PFSK-1 (cell line): ENCODE measurements at regions not wholly inside any gene's neighbourhood (a gene's known extent, or its start where the extent isn't known, plus 50 kb on each side); places are given as distances from the start of the nearest gene placed in this dataset.

Experiments
- FOXP2 ChIP-seq: optimal IDR thresholded peaks from 2 replicates; pipeline ENCODE3; 2011; ENCODE audit warnings: borderline replicate concordance, control low read depth, inconsistent platforms; ENCODE audit not compliant: insufficient read depth; ENCODE audit errors: extremely low read length, extremely low read depth
- POLR2AphosphoS5 ChIP-seq: IDR thresholded peaks from 2 replicates; pipeline ENCODE4 v1.6.1; 2012; ENCODE audit warnings: low read depth, mild to moderate bottlenecking, control low read depth, low read length, moderate library complexity
- REST ChIP-seq, 2 experiments: IDR thresholded peaks; 2 replicates each; pipeline versions ENCODE4 v1.6.1 to v1.8.0; 2011 to 2012; ENCODE audit warnings: low read depth in 2 of 2, low read length in 2 of 2, control low read depth in 1 of 2, inconsistent platforms in 1 of 2, mild to moderate bottlenecking in 1 of 2, moderate library complexity in 1 of 2; ENCODE audit not compliant: insufficient read depth in 1 of 2
- SIN3A ChIP-seq: IDR thresholded peaks from 2 replicates; pipeline ENCODE4 v1.6.1; 2012; ENCODE audit warnings: mild to moderate bottlenecking, low read length, moderate library complexity, borderline replicate concordance; ENCODE audit not compliant: insufficient read depth
- TAF1 ChIP-seq: IDR thresholded peaks from 2 replicates; pipeline ENCODE4 v1.6.1; 2012; ENCODE audit warnings: low read length, control low read depth, borderline replicate concordance; ENCODE audit not compliant: insufficient read depth

DNA sequence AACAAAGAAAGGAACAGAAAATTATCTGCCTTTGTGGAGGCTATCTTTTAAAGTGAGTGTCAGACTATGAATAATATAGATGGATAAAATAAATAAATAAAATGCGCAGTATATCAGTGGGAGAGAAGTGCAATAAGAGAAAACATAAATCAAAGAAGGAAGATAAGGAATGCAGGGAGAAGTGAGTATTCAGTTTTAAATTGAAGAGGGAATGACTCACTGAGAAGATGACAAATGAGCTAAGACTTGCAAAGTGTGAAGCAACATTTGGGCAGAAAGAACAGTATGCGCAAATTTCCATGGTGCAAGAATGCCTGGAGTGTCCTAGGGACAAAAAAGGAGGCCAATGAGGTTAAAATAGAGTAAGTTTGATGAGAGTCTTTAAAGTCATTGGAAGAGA lies 1300.1 kb upstream of the ALCAM start:
- TF ChIP-seq REST (IDR thresholded peaks at IDR 0.05; ENCODE audit: insufficient read depth in 1 of 2, low read depth in 2 of 2, low read length in 2 of 2) (no peak), POLR2AphosphoS5 (no peak), FOXP2 (no peak), TAF1 (no peak), SIN3A (no peak)

GRCh38 chr3:104069114-104069513 lies 1297.6 kb upstream of the ALCAM start:
- TF ChIP-seq TAF1 (no peak), SIN3A (no peak)

GRCh38 chr3:104070906-104071305 lies 1295.8 kb upstream of the ALCAM start:
- TF ChIP-seq FOXP2 (no peak), TAF1 (no peak)

DNA sequence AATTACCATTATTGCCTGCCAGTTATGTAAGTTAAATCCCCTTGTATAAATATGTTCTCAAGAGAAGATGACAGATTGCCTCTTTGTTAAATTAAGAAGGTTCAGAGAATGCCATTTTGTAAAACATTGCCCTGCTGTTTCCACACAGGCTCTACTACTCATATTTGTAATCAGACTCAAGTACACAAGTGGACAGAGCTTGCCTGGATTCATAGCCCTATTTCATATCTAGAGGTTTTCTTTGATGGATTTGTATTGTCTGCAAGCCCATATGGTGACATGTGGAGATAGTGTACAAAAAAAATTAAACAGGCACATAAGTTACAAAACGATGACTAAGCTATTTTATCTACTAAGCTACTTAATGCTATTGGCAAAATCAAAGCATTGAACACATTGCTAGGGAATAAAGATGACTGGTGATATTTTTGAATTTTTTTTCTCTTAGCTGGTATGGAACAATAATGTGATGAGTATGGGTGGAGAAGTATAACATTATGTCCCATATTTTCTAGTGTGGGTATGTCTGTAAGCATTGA lies 1286.6 kb upstream of the ALCAM start:
- TF ChIP-seq POLR2AphosphoS5 (no peak), FOXP2 (no peak)

DNA sequence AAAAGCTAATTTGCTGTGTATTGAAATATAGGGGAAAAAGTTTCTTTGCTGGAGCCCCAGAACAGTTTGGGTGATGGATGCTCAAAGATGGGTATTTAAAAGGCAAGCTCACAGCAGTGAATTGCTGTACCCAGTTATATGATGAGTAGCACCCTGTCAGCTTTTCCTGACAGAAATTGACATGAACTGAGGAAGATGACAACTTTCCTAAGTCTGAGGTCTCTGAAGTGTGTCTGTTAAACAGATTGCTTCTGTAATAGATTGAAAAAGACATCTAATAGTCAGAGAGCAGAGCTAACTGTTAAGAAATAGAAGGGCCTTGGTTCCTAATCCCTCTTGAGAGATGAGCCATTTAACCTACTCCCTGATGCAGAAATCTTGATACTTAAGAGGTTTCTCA lies 1278.0 kb upstream of the ALCAM start:
- TF ChIP-seq SIN3A (no peak), REST (IDR thresholded peaks at IDR 0.05; ENCODE audit: insufficient read depth in 1 of 2, low read depth in 2 of 2, low read length in 2 of 2) (no peak), TAF1 (no peak), POLR2AphosphoS5 (no peak), FOXP2 (no peak)

GRCh38 chr3:104101736-104102135 lies 1265.0 kb upstream of the ALCAM start:
- no peak for TF ChIP-seq TAF1

DNA sequence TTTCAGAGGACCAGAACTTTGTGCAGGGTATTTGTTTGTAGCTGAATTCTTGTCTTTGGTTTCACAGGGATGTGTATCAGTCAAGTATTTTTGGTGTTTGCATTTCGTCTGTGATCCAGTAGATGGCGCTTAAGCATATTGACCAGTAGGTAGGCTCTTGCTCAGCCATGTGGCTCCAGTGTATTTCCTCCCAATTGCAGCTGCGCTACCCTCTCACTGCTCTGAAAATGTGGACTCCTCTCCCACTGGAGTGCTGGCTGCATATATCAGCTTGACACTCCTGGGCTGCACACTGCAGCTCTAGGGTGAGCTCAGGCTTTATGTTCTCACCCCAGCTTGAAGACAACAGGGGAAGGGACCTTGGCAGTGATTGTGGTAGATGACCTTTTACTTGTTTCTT lies 1264.3 kb upstream of the ALCAM start:
- no peak for TF ChIP-seq SIN3A
- no peak for TF ChIP-seq POLR2AphosphoS5
- no peak for TF ChIP-seq TAF1
- TF ChIP-seq FOXP2, result no peak
- no peak for TF ChIP-seq REST (IDR thresholded peaks at IDR 0.05; ENCODE audit: insufficient read depth in 1 of 2, low read depth in 2 of 2, low read length in 2 of 2)

DNA sequence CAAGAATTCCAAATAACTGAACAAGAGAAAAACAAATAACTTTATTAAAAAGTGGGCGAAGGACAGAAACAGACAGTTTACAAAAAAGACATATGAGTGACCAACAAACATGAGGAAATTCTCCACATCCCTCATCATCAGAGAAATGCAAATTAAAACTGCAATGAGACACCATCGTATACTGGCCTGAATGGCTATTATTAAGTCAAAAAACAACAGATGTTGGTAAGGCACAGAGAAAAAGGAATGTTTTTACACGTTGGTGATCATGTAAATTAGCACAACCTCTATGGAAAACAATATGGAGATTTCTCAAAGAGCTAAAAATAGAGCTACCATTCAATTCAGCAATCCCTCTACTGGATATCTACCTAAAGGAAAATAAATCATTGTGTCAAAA lies 1260.4 kb upstream of the ALCAM start:
- TF ChIP-seq POLR2AphosphoS5 (no peak), SIN3A (no peak), REST (IDR thresholded peaks at IDR 0.05; ENCODE audit: insufficient read depth in 1 of 2, low read depth in 2 of 2, low read length in 2 of 2) (no peak), FOXP2 (no peak), TAF1 (no peak)
